GM21360 (cell line): ENCODE measurements at regions not wholly inside any gene's neighbourhood (a gene's known extent, or its start where the extent isn't known, plus 50 kb on each side); places are given as distances from the start of the nearest gene placed in this dataset.

ENCODE experiments used
- ATAC-seq: cut with Tn5 transposase; IDR thresholded peaks from one replicate; pipeline ENCODE4 v1.9.1; 2021; ENCODE audit warnings: mild to moderate bottlenecking, moderate library complexity; ENCODE audit not compliant: unreplicated experiment

GRCh38 chr7:13352677-13353076, 636.8 kb downstream of the ETV1 start:
- ATAC-seq, result no peak

- no peak for ATAC-seq
Observed at GRCh38 chr7:13359656-13360055, 629.8 kb downstream of the ETV1 start.

- no peak for ATAC-seq
Observed at GRCh38 chr7:13386741-13387140, 602.7 kb downstream of the ETV1 start.

- ATAC-seq, result no peak
Observed at GRCh38 chr7:13407911-13408310, 581.6 kb downstream of the ETV1 start.

- no peak for ATAC-seq
Observed at GRCh38 chr7:13411151-13411550, 578.3 kb downstream of the ETV1 start.

GRCh38 chr7:13411636-13412035, 577.8 kb downstream of the ETV1 start:
- ATAC-seq, result no peak

- ATAC-seq, result no peak
Observed at GRCh38 chr7:13414181-13414580, 575.3 kb downstream of the ETV1 start.

GRCh38 chr7:13414661-13415107, 574.8 kb downstream of the ETV1 start:
- no peak for ATAC-seq

GRCh38 chr7:13416071-13416470, 573.4 kb downstream of the ETV1 start:
- ATAC-seq, result no peak

- ATAC-seq, result no peak
Observed at GRCh38 chr7:13416544-13416943, 572.9 kb downstream of the ETV1 start.

- ATAC-seq, result no peak
Observed at GRCh38 chr7:13420726-13421125, 568.7 kb downstream of the ETV1 start.

- no peak for ATAC-seq
Observed at GRCh38 chr7:13421776-13422175, 567.7 kb downstream of the ETV1 start.

GRCh38 chr7:13433946-13434345, 555.5 kb downstream of the ETV1 start:
- ATAC-seq, result no peak

GRCh38 chr7:13442226-13442625, 547.2 kb downstream of the ETV1 start:
- ATAC-seq, result no peak

- ATAC-seq, result no peak
Observed at GRCh38 chr7:13447637-13448036, 541.8 kb downstream of the ETV1 start.

GRCh38 chr7:13448243-13448642, 541.2 kb downstream of the ETV1 start:
- no peak for ATAC-seq

- no peak for ATAC-seq
Observed at GRCh38 chr7:13449460-13449859, 540.0 kb downstream of the ETV1 start.

- no peak for ATAC-seq
Observed at GRCh38 chr7:13454916-13455592, 534.4 kb downstream of the ETV1 start.

- ATAC-seq, result no peak
Observed at GRCh38 chr7:13457790-13458189, 531.7 kb downstream of the ETV1 start.

- no peak for ATAC-seq
Observed at GRCh38 chr7:13466874-13467547, 522.5 kb downstream of the ETV1 start.

- ATAC-seq, result no peak
Observed at GRCh38 chr7:13476881-13477444, 512.5 kb downstream of the ETV1 start.

- ATAC-seq, result no peak
Observed at GRCh38 chr7:13489386-13489785, 500.1 kb downstream of the ETV1 start.
